ENCODE measurements at regions not wholly inside any gene's neighbourhood (a gene's known extent, or its start where the extent isn't known, plus 50 kb on each side); places are given as distances from the start of the nearest gene placed in this dataset.

DNA sequence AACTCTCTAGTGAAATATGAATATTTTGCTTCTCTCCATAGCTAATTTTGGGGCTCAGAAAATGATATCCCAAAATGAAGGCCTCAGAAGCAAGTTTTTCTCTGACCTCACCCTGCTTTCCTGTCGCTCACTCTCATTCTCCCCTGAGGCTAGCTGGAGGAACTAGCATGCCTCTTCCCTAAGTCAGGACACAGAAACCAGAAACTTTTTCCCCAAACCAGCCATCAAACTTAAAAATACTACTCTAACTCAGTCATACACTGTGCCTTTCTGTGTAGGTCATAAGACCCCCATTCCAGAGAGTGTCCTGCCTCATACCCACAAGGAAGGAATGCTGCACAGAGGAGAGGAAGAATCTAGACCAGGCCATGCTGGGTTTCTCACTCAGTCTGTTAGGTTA lies 329.6 kb downstream of the PCDH20 start:
- TF ChIP-seq, protein P1, sequence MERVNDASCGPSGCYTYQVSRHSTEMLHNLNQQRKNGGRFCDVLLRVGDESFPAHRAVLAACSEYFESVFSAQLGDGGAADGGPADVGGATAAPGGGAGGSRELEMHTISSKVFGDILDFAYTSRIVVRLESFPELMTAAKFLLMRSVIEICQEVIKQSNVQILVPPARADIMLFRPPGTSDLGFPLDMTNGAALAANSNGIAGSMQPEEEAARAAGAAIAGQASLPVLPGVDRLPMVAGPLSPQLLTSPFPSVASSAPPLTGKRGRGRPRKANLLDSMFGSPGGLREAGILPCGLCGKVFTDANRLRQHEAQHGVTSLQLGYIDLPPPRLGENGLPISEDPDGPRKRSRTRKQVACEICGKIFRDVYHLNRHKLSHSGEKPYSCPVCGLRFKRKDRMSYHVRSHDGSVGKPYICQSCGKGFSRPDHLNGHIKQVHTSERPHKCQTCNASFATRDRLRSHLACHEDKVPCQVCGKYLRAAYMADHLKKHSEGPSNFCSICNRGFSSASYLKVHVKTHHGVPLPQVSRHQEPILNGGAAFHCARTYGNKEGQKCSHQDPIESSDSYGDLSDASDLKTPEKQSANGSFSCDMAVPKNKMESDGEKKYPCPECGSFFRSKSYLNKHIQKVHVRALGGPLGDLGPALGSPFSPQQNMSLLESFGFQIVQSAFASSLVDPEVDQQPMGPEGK (CRISPR knock-in tag; IDR thresholded peaks at IDR 0.05; ENCODE audit: borderline replicate concordance), result no peak
- TF ChIP-seq ZNF565 (CRISPR knock-in tag; conservative IDR thresholded peaks at IDR 0.05; ENCODE audit: low read depth) (no peak), CREB5 (CRISPR knock-in tag; IDR thresholded peaks at IDR 0.05; ENCODE audit: low read depth) (no peak)

Measured in SK-N-SH treated with all-trans-retinoic acid at 6 μM for 48 hours (cell line).